Mucosa of rectum (tissue), 2 donors: ENCODE measurements at regions not wholly inside any gene's neighbourhood (a gene's known extent, or its start where the extent isn't known, plus 50 kb on each side); places are given as distances from the start of the nearest gene placed in this dataset.

ENCODE experiments used
- H3K27ac ChIP-seq, 2 donors: one replicate each; pipeline ENCODE4 v1.7.0; 2013; ENCODE audit warnings: inconsistent platforms in 2 of 2, low read depth in 2 of 2, low read length in 2 of 2
- H3K27me3 ChIP-seq, 2 donors: one replicate each; pipeline ENCODE4 v1.7.0; 2013; ENCODE audit warnings: low read length in 2 of 2; ENCODE audit not compliant: control insufficient read depth in 2 of 2, insufficient read depth in 2 of 2
- H3K36me3 ChIP-seq, 2 donors: one replicate each; pipeline ENCODE4 v1.7.0; 2013; ENCODE audit warnings: low read length in 2 of 2; ENCODE audit not compliant: control insufficient read depth in 2 of 2, insufficient read depth in 2 of 2
- H3K4me1 ChIP-seq, 2 donors: one replicate each; pipeline ENCODE4 v1.7.0; 2013; ENCODE audit warnings: low read length in 2 of 2, mild to moderate bottlenecking in 1 of 2; ENCODE audit not compliant: control insufficient read depth in 2 of 2, insufficient read depth in 2 of 2
- H3K4me3 ChIP-seq, 2 donors: one replicate each; pipeline ENCODE4 v1.7.0; 2013; ENCODE audit warnings: low read length in 2 of 2
- H3K9ac ChIP-seq, 2 donors: one replicate each; pipeline ENCODE4 v1.7.0; 2013; ENCODE audit warnings: low read length in 2 of 2, low read depth in 1 of 2, mild to moderate bottlenecking in 1 of 2
- H3K9me3 ChIP-seq, 2 donors: one replicate each; pipeline ENCODE4 v1.7.0; 2013; ENCODE audit warnings: low read length in 2 of 2; ENCODE audit not compliant: control insufficient read depth in 2 of 2
- donor health status: healthy.
- donor health status: Normal muscosa, but diverticular disease.

GRCh38 chr3:72137865-72138861 is 353.2 kb upstream of the PROK2 start:
- H3K36me3 ChIP-seq = no peaks in the 10 kb centered on the region
- no peaks in the 10 kb centered on the region for H3K27me3 ChIP-seq
- peaks cover 0 to 3% of the 10 kb centered on the region in 2 donors for H3K4me1 ChIP-seq
- H3K9me3 ChIP-seq = no peaks in the 10 kb centered on the region
- H3K27ac ChIP-seq = no peak overlapping the region
- H3K9ac ChIP-seq = no peak overlapping the region
- H3K4me3 ChIP-seq = no peak overlapping the region

DNA sequence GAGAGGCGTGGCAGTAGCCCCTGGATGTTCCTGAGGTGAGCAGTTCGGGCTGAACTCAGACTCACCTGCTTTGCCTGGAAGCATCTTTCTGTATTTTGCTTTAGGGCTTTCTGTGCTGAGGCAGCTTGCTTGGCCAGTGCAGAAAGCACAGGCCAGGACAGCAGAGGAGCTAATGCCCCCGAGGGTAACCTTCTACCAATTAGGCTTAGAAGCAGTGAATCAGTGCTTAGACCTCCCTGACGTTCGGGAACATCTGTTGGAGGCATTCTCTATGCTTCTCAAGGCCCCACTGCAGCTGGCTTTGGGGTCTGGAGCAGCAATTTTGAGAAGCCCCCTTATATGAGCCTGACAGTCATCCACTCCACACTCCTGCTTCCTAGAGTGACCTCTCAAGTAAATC is 350.7 kb upstream of the PROK2 start:
- no peak overlapping the region for H3K4me3 ChIP-seq
- H3K27ac ChIP-seq = no peak overlapping the region
- no peaks in the 10 kb centered on the region for H3K27me3 ChIP-seq
- H3K36me3 ChIP-seq = no peaks in the 10 kb centered on the region
- H3K4me1 ChIP-seq = no peaks in the 10 kb centered on the region
- no peak overlapping the region for H3K9ac ChIP-seq
- no peaks in the 10 kb centered on the region for H3K9me3 ChIP-seq

DNA sequence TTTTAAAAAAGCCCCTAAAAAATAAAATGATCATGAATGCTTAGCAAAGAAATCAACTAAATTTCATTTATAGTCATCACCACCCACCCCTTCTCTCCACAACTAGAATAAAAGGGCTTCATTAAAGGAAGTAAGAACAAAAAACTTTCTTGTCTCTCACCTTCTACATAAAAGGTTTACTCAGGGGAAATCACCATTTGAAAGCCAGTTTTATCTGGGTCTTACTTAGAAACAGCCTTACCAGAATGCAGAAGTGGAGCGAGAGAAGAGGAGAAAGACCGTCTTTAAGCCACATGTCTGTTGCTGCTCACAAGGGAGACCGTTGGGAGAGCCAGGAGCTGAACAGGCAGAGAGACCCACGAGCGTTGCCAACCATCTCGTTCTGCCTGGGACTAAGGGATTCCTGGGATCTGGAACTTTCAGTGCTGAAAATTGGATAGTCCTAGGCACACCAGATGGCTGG is 350.1 kb upstream of the PROK2 start:
- H3K27ac ChIP-seq = no peak overlapping the region

DNA sequence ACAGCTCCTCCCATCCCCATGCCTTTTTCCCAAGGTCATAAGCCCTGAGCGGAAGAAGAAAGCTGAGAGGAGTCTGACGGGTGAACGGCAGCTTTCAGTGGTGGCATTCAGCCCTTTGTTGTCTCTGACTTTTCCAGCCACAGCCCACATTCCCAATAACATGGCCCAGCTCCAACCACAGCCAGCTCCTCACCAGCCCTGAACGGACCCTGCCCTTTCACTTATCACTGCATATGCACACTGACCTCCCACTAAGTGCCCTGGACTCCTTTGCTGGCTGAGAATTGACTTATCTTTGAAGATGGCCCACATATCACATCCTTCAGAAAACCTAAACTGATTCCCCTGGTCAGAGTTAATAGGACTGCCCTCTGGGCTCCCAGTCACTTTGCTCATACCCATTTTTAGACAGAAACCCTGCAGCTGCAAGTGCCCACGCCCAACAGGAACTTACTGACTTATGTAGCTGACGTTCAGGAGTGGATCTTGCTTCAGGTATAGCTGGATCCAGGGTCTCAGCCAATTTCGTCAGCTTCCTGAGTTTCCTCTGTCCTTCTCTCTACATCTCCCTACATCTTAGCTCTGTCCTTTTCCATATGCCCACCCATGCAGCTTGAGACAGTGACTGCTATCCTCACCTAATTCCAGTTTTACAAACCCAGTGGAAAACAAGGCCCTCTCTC is 348.5 kb upstream of the PROK2 start:
- Histone ChIP-seq H3K27me3 (no peaks in the 10 kb centered on the region), H3K9ac (no peak overlapping the region), H3K4me3 (no peak overlapping the region), H3K36me3 (no peaks in the 10 kb centered on the region), H3K27ac (no peak overlapping the region), H3K9me3 (no peaks in the 10 kb centered on the region), H3K4me1 (no peaks in the 10 kb centered on the region)

More for the DNA sequence above, 350.1 kb upstream of the PROK2 start:
- H3K9me3 ChIP-seq = no peaks in the 10 kb centered on the region
- no peak overlapping the region for H3K4me3 ChIP-seq
- no peaks in the 10 kb centered on the region for H3K36me3 ChIP-seq
- H3K27me3 ChIP-seq = no peaks in the 10 kb centered on the region
- H3K9ac ChIP-seq = no peak overlapping the region
- no peaks in the 10 kb centered on the region for H3K4me1 ChIP-seq

- H3K36me3 ChIP-seq = no peaks in the 10 kb centered on the region
- H3K4me3 ChIP-seq = no peak overlapping the region
- H3K27me3 ChIP-seq = no peaks in the 10 kb centered on the region
- no peak overlapping the region for H3K9ac ChIP-seq
- no peak overlapping the region for H3K27ac ChIP-seq
- H3K9me3 ChIP-seq = no peaks in the 10 kb centered on the region
- H3K4me1 ChIP-seq = no peaks in the 10 kb centered on the region
Measured at GRCh38 chr3:72131899-72132298, 347.0 kb upstream of the PROK2 start.

GRCh38 chr3:72130565-72130964 is 345.6 kb upstream of the PROK2 start:
- no peaks in the 10 kb centered on the region for H3K9me3 ChIP-seq
- no peaks in the 10 kb centered on the region for H3K4me1 ChIP-seq
- H3K4me3 ChIP-seq = no peak overlapping the region
- H3K9ac ChIP-seq = no peak overlapping the region
- no peak overlapping the region for H3K27ac ChIP-seq
- H3K27me3 ChIP-seq = no peaks in the 10 kb centered on the region
- no peaks in the 10 kb centered on the region for H3K36me3 ChIP-seq

DNA sequence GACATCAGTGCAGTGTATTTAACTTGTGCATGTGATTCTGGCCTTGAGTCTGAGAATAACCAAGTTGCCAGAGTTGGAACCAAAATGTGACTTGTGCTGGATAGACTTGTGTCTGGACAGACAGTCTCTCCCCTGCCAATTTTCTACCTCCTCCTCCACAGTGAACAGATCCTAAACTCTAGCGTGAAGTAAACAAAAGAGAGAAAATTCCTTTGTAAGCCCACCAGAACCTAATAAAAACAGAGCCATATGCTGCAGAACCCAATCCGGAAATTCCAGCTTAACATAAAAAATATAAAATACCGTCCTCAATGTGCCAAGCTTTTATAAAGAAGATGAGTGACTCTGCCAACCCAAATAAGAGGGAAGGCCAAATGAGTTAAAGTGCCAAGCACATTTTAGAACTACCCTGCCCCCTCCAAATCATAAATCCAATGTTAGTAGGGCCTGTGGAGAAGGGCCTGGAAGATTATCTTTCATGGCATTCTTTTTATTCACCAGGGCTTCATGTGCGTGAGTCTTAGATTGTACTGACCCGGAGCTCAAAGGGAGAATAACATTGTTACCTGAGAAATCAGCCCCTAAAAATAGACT is 344.6 kb upstream of the PROK2 start:
- H3K9ac ChIP-seq = no peak overlapping the region
- H3K27ac ChIP-seq = no peak overlapping the region
- H3K36me3 ChIP-seq = no peaks in the 10 kb centered on the region
- no peak overlapping the region for H3K4me3 ChIP-seq
- H3K4me1 ChIP-seq = no peaks in the 10 kb centered on the region
- H3K9me3 ChIP-seq = no peaks in the 10 kb centered on the region
- H3K27me3 ChIP-seq = no peaks in the 10 kb centered on the region

GRCh38 chr3:72128921-72129320 is 344.0 kb upstream of the PROK2 start:
- Histone ChIP-seq H3K27me3 (no peaks in the 10 kb centered on the region), H3K9me3 (no peaks in the 10 kb centered on the region), H3K4me1 (no peaks in the 10 kb centered on the region), H3K9ac (no peak overlapping the region), H3K36me3 (no peaks in the 10 kb centered on the region), H3K27ac (no peak overlapping the region), H3K4me3 (no peak overlapping the region)

- no peaks in the 10 kb centered on the region for H3K9me3 ChIP-seq
- no peaks in the 10 kb centered on the region for H3K4me1 ChIP-seq
- no peaks in the 10 kb centered on the region for H3K36me3 ChIP-seq
- H3K27me3 ChIP-seq = no peaks in the 10 kb centered on the region
- no peak overlapping the region for H3K4me3 ChIP-seq
- H3K27ac ChIP-seq = no peak overlapping the region
- H3K9ac ChIP-seq = no peak overlapping the region
Measured at GRCh38 chr3:72127844-72128243, 342.9 kb upstream of the PROK2 start.

DNA sequence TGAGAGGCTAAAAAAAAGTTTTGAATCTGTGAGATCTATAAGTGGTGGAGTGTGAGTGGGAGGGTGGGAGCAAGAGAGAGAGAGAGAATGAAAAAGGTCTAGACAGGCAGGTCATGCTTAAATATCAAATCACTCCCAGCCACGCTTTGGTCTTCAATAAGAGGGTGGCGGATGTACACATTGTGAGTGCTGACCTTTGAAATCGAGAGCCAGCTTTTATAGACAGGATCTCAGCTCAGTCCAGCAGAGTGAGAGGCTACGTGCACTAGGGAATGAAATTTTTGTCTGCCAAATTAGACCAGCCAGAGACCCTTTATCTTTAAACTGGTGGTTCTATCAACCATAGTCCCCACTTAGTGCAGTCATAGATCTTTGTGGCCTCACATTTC is 342.3 kb upstream of the PROK2 start:
- H3K27me3 ChIP-seq = no peaks in the 10 kb centered on the region
- H3K9ac ChIP-seq = no peak overlapping the region
- no peak overlapping the region for H3K27ac ChIP-seq

More for the DNA sequence above, 342.3 kb upstream of the PROK2 start:
- H3K4me1 ChIP-seq = no peaks in the 10 kb centered on the region
- H3K9me3 ChIP-seq = no peaks in the 10 kb centered on the region
- H3K36me3 ChIP-seq = no peaks in the 10 kb centered on the region
- no peak overlapping the region for H3K4me3 ChIP-seq
